Skin of body (tissue), 1 donor: ENCODE measurements at regions not wholly inside any gene's neighbourhood (a gene's known extent, or its start where the extent isn't known, plus 50 kb on each side); places are given as distances from the start of the nearest gene placed in this dataset.

Experiments used
- DNase-seq: peaks from one replicate; lab custom pipeline; 2025; lab: John Stamatoyannopoulos, UW

DNA sequence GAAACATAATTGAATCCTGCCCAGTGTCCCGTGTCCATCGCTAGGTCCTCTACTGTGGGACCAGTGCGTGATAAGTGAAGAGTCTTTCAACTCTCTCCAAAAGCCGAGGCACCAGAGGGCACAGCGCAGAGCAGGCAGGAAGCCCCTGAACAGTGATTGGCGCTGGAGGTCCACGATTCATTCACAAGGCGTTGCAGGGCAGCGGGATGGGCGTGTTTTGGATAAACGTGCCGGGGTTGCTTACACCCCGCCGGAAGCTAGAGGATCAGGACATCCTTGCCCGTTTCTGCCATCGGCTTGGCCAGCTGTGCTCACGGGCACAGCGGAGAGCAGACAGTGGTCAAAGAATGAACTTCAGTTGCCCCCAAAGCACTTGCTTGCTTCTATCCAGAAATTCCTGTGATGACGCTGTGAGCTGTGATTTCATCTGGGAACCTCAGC lies 86.0 kb upstream of the PFKP start:
- no peak for DNase-seq

DNA sequence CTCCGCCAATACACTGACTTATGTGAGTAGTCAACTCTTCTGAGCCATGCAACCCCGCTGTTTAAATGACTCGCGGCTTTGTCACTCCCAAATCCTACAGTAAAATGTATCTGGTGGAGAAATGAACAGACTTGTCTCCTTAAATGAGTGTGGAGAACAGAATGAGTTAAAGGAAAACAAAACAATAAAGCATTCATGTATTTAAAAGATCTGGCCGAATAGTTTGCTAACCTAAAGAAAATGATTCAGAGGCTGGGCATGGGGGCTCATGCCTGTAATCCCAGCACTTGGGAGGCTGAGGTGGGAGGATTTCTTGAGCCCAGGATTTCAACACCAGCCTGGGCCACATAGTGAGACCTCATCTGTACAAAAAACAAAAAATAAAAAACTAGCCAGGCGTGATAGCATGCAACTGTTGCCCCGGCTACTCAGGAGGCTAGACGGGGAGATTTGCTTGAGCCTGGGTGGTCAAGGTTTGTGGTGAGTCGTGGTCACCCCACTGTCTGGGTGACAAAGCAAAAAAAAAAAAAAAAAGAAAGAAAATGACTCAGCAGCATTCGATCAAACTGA lies 86.5 kb upstream of the PFKP start:
- DNase-seq, result no peak

GRCh38 chr10:2980116-2980515 lies 87.2 kb upstream of the PFKP start:
- DNase-seq, result no peak

GRCh38 chr10:2979306-2979705 lies 88.0 kb upstream of the PFKP start:
- DNase-seq, result no peak

DNA sequence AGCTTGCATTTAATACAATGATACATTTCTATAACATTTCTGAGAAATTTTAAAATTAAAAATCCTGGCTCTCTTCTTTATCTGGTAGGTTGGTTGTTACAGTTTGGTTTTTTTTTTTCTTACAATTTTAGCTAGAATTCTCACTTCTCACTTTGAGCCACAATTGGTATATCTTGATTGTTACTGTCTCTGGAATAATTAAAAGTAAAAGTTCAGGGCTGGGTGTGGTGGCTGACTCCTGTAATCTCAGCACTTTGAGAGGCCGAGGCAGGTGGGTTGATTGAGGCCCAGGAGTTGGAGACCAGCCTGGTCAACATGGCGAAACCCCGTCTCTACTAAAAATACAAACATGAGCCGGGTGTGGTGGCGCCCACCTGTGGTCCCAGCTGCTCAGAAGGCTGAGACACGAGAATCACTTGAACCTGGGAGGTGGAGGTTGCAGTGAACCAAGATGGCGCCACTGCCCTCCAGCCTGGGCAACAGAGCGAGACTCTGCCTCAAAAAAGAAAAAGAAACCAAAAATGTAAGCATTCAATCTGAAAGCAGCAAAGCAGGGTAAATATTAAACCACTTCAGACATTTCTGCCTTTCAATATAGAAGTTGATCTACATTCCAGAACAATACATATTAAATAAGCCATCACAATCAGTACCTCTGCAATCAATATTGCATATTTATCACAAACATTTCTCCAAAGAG lies 88.6 kb upstream of the PFKP start:
- no peak for DNase-seq

- peak; percentile 46 for DNase-seq
These were observed 89.2 kb upstream of the PFKP start for GRCh38 chr10:2978111-2978510.

GRCh38 chr10:2974503-2975207 lies 92.7 kb upstream of the PFKP start:
- DNase-seq, result no peak

- no peak for DNase-seq
These were observed 93.3 kb upstream of the PFKP start for GRCh38 chr10:2974083-2974482.

GRCh38 chr10:2972810-2973209 lies 94.5 kb upstream of the PFKP start:
- DNase-seq, result no peak

GRCh38 chr10:2972216-2972615 lies 95.1 kb upstream of the PFKP start:
- DNase-seq, result no peak

DNA sequence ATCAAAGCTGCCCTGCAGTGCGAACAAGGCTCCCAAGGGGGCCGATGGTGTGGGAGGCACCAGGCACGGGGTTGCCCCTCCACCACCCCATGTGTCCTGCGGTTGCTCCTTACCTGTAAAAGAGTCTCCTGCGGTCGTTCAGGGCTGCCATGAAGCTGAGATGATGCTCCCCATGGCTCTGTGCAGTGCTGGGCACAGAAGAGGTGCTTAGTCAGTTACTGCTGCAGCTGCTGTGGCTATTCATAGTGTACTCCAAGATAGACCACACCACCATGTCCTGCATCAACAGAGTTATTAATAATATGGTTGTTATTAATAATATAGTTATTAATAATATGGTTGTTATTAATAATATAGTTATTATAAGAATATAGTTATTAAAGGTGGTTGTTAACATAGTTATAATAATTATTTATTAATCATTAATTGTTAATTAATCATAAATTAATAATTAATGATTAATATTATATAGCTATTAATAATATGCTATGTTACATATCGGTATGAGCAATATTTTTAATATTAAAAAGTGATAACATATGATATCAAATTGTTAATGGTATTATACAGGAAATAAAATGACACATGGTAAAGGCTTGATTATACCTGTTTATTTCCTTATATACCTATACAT lies 97.0 kb upstream of the PFKP start:
- no peak for DNase-seq

DNA sequence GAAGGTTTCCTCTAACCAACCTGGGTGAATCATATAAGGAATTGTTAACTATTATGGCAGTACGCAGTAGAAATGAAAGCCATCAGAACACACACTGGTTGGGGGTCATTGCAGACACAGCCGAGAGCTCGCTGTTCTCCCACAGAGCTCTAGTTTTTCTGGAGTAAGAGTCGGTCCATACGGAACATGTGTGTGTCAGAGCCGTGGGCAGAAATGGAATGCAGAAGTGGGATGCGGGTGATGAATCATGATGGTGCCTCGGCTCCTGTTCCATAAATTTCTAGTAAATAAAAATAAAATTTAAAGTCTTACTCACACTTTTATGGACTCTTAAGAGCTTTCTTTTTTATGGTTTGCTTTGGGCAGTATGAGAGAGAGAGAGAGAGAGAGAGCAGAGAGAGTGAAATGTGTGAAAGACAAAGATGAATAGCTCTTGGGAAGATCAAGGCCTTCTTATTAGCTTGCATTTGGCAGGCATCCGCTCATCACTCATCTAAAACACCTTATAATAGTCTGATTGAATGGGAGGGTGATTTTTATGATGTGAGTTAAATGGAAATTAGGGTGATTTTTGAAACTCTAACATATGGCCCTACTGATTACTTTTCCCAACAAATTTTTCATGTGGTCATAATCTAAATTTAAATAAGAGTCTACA lies 98.8 kb upstream of the PFKP start:
- DNase-seq, result no peak

DNA sequence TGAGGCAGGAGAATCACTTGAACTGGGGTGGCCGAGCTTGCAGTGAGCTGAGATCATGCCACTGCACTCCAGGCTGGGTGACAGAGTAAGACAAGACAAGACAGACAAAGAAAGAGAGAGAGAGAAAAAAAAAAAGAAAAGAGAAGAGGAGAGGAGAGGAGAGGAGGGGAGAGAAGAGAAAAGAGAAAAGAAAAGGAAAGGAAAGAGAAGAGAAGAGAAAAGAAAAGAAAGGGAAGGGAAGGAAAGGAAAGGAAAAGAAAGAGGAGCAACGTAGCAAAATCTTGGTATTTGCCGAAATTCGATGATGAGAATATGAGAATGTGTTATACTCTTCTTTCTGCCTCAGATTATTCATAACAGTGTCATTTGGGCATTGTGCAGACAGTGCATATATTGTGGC lies 101.2 kb upstream of the PFKP start:
- DNase-seq, result no peak

- DNase-seq, result no peak
These were observed 102.6 kb upstream of the PFKP start for GRCh38 chr10:2964632-2965296.

- no peak for DNase-seq
These were observed 103.3 kb upstream of the PFKP start for GRCh38 chr10:2963889-2964631.

- no peak for DNase-seq
These were observed 105.2 kb upstream of the PFKP start for GRCh38 chr10:2962194-2962593.

- DNase-seq, result no peak
These were observed 108.7 kb upstream of the PFKP start for GRCh38 chr10:2958659-2959058.

DNA sequence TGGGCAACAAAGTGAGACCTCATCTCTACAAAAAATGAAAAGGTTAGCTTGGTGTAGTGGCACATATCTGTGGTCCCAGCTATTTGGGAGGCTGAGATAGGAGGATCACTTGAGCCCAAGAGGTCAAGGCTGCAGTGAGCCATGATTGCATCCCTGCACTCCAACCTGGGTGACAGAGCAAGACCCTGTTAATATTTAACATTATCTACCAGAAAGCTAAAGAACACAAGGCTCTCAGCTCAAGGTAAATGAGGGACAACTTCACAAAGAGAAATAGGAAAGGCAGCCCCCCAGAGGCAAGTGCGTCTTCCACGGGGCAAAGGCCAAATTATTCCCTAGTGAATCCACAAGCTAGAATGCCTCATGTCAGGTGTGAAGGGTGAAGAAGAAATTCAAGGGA lies 109.6 kb upstream of the PFKP start:
- no peak for DNase-seq

DNA sequence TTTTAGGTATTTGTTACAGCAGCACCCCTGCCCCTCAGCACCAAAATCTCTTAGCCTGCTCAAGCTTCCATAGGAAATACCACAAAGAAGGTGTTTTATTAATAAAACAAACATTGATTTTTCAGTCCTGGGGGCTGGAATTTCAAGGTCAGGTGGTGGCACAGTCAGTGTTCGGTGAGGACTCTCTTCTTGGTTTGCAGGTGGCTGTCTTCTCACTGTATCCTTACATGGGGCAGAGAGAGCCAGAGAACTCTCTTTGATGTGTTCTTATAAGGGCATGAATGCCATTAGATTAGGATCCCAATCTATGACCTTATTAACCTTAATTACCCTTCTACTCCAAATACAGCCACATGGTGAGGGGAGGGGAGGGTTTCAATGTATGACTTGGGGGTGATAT lies 112.3 kb upstream of the PFKP start:
- no peak for DNase-seq

DNA sequence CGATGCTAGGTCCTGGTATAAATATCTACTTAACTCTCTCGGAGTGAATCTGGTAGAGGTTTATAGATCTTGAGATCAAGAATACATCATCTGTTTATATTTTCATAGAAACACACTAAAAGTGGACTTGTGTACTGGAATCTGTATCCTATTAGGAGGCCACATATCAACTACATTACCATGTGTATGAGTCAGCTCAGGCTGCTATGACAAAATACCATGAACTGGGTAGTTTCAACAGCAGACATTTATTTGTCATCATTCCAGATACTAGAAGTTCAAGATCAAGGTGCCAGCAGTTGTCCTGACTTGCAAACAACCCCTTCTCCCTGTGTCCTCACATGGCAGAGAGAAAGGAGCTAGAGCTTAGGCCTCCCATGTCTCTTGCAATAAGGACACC lies 113.9 kb upstream of the PFKP start:
- DNase-seq, result no peak
